Activated CD4-positive, alpha-beta T cell treated with anti-CD3 and anti-CD28 coated beads, Interleukin-2, amount 50 U/mL, for 16 hours (primary cell): ENCODE measurements at regions not wholly inside any gene's neighbourhood (a gene's known extent, or its start where the extent isn't known, plus 50 kb on each side); places are given as distances from the start of the nearest gene placed in this dataset.
"Not testable (repeated sequence)": the region's sequence is repeated elsewhere in the genome, so short reads cannot be mapped to it uniquely, and the experiment has no call there.

Source experiments
- DNase-seq: peaks from one replicate; pipeline ENCODE4 v3.0.0-alpha.2; 2020

DNA sequence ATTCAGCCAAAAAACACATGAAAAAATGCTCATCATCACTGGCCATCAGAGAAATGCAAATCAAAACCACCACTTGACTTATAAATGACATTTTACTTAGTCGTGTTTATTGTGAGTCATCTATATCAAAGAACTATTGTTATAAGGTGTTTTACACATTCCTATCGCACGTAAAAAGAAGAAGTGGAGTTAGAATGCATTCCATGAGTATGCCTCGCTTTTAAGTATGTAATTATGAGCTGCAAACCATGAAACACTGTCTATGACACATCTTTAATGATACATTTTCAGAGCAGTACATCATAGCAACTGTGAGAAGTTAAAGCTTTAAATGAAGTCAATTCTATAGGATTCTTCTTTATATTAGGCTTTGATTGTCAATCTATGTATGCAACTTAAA, 614.3 kb upstream of the ADAMTS5 start:
- no peak for DNase-seq

GRCh38 chr21:27580276-27580675, 613.4 kb upstream of the ADAMTS5 start:
- no peak for DNase-seq

DNA sequence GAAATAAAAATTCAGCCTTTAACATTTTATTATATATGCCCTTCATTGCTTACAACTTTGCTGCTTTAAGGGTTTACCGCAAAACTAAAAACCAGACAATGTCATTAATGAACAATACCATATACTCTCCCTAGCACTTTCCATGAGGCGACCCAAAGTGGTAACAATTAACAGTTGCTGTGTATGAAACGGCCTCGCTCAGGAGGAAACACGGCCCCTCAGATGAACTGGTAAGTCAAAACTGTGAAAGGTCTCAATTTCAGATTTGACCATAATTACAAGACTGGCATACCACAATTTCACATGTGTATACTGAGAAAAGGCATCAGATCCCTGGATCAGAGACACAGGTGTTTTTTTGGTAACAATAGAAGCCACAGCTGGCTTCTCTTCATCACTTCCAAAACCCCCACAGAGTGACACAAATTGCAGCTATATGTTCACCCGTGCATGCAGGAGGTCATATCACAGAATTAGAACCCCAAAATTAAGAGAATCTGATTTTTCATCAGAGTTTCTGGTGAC, 611.9 kb upstream of the ADAMTS5 start:
- DNase-seq = no peak

GRCh38 chr21:27572696-27573095, 605.8 kb upstream of the ADAMTS5 start:
- DNase-seq = no peak

DNA sequence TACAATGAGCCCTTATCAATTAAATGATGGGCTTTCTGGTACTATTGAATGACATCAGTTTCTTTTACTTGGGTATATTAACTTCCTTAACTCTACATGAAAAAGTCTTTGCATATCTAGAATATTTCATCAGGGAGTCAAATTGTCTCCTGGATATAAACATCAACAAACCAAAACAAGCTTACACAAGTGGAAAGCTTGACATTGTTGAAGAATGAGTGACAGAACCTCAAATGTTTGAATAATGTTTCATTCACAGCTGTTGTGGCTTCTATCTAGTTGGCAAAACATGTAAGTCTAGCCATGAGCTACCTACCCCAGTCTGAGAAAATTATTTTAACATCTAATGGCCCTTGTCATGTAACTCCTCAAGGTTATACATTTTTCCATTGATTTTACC, 604.8 kb upstream of the ADAMTS5 start:
- DNase-seq = no peak

- no peak for DNase-seq
Observed at GRCh38 chr21:27570306-27570868, 603.5 kb upstream of the ADAMTS5 start.

GRCh38 chr21:27569831-27570230, 602.9 kb upstream of the ADAMTS5 start:
- no peak for DNase-seq

GRCh38 chr21:27569091-27569490, 602.2 kb upstream of the ADAMTS5 start:
- DNase-seq = no peak

DNA sequence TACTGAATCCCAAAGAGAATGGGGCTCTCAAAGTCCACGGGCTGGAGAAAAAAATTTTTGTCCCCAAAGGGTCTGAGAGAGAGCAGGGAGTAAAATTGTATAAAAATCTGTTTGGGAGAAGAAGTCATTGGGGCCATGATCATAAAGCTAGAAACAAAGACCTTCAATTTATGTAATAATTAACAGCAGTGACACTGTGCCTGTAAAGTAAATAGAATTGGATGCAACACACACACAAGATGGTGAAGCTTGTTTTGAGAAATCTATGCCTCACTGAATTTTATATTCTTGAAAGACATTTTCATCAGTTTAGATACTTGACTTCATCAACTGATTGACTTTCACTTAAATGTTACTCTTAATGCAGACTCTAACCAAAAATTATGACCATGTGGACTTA, 600.5 kb upstream of the ADAMTS5 start:
- DNase-seq = no peak

- DNase-seq = no peak
Observed at GRCh38 chr21:27566521-27566920, 599.6 kb upstream of the ADAMTS5 start.

DNA sequence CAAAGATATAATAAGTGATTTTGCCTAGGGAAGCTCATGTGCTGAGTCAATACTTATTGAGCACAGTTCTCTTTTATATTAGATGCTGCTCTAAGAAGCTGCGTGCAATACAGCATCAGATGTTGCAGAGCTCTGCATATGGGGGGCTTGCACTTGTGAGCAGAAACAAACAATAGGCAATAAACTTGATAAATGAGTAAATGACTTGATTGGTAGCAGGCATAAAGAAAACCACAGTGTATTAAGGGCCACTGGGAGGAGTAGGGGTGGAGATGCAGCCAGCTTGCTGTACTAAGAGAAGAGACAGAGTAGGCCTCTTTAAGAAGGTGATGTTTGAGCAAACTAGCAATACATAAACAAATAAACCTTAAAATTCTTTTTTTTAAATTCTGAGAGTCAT, 598.5 kb upstream of the ADAMTS5 start:
- DNase-seq = no peak

- DNase-seq = peak; percentile 17
Observed at GRCh38 chr21:27564684-27565301, 597.9 kb upstream of the ADAMTS5 start.

DNA sequence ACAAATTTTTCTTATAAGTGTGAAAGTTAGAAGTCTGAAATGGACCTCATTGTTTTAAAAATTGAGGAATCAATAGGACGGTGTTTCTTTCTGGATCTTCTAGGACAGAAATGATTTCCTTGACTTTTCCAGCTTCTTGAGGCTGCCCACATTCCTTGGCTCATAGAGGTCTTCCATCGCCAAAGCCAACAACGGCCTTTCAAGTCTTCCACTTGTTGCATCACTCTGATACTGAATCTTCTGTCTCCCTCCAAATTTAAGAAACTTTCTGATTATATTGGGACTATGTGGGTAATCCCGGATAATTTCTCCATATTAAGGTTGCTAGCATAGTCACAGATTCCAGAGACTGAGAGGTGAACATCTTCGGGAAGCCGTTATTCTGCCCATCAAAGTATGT, 595.4 kb upstream of the ADAMTS5 start:
- no peak for DNase-seq

GRCh38 chr21:27561116-27561515, 594.2 kb upstream of the ADAMTS5 start:
- no peak for DNase-seq

- DNase-seq = no peak
Observed at GRCh38 chr21:27557356-27557755, 590.5 kb upstream of the ADAMTS5 start.

GRCh38 chr21:27555996-27556395, 589.1 kb upstream of the ADAMTS5 start:
- no peak for DNase-seq

GRCh38 chr21:27550287-27550686, 583.4 kb upstream of the ADAMTS5 start:
- DNase-seq = no peak

- DNase-seq = no peak
Observed at GRCh38 chr21:27548486-27548885, 581.6 kb upstream of the ADAMTS5 start.

DNA sequence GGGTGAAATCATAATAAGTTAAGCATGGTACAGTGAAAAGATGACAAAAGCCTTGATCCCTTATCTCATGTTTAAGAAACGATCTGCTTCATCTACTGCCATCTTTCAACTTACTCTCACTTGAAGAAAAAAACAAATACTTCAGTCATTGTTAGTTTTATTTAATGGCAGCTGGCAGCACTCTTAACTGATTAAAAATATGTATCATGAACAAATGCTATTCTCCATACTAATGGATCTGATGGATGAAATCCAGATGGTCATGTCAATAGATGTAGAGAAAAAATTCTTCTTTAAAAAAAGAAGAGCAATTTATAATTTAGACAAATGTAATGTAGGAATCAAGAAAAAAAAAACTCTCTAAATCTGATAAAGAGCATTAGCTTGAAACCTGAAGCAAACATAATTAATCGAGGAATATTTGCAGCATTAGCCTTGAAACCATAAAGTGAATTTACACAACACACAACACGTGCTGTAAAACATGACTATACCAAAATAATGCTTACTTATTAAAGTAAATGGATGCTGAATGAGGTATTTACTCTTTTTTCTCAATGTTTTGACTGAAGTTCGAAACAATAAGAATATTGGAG, 579.0 kb upstream of the ADAMTS5 start:
- no peak for DNase-seq

- DNase-seq = not testable (repeated sequence)
Observed at GRCh38 chr21:27542126-27542525, 575.2 kb upstream of the ADAMTS5 start.

GRCh38 chr21:27536319-27536718, 569.4 kb upstream of the ADAMTS5 start:
- no peak for DNase-seq

DNA sequence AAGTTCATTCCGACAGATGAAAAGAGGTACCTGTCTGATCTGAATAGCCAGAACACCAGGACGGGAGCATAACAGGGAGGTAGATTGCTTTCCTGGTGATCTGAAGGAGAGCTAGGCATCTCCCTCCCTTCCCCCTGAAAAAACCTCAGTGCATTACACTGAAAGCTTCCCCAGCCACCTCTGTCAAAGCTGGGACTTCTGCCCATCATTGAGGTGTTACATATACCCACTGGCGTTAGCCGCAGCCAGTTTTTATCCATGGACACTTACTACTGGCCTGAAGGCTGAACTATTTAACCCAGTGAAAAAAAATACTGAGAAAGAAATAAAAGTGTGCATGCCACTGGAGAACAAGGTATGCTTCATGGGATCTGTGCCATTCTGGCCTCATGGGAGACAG, 568.3 kb upstream of the ADAMTS5 start:
- DNase-seq = no peak

- DNase-seq = no peak
Observed at GRCh38 chr21:27534206-27534605, 567.3 kb upstream of the ADAMTS5 start.

GRCh38 chr21:27532076-27532475, 565.2 kb upstream of the ADAMTS5 start:
- DNase-seq = no peak

GRCh38 chr21:27528697-27529096, 561.8 kb upstream of the ADAMTS5 start:
- DNase-seq = no peak
